NCI-H345 (cell line): ENCODE measurements at regions not wholly inside any gene's neighbourhood (a gene's known extent, or its start where the extent isn't known, plus 50 kb on each side); places are given as distances from the start of the nearest gene placed in this dataset.
"Not testable (repeated sequence)": the region's sequence is repeated elsewhere in the genome, so short reads cannot be mapped to it uniquely, and the experiment has no call there.

Experiments
- DNase-seq: peaks from one replicate; lab custom pipeline; 2025; lab: John Stamatoyannopoulos, UW

- DNase-seq = no peak
These were observed 131.2 kb upstream of the TBX3 start for GRCh38 chr12:114815026-114815795.

DNA sequence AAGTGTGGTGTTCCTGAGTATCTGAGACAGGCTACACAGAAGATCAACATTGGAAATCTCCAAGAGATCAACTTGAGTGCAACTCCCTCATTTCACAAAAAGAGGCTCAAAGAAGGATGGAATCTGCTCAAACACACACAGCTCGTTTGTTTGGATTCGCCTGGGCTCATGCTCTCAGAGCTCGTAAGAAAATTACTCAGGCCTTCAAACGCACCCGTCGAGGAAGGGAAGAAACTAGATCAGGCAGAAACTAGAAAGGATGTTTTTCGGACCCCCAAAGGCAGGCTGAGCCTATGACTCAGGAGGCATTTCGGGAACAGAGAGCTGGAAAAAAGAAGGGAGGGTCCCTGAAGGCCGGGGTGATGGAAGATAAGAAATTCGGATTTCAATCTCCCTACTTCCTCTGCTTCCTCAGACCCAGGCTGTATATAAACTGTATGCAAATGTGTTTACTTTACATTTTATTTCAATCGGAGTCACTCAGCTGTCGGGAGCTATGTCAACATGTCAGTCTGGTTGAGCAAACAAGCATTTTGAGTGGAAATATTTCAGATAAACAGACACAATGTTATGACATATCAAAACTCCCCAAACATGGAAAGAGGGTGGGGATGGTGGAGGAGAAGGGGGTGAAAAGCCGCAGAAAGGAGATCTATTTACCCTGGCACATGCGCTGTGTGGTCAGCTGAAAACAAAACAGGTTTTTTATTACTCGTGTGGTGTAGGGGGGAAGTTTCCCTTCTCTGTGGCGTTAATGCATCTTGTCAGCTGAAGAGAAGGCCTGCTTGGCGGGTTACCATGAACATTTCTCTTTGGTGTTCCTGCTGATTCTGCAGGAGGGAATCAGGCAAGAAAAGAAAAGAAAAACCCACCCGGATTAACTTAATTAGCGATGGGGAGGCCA, 129.1 kb upstream of the TBX3 start:
- DNase-seq = peak; percentile 16

- no peak for DNase-seq
These were observed 128.4 kb upstream of the TBX3 start for GRCh38 chr12:114812384-114812783.

DNA sequence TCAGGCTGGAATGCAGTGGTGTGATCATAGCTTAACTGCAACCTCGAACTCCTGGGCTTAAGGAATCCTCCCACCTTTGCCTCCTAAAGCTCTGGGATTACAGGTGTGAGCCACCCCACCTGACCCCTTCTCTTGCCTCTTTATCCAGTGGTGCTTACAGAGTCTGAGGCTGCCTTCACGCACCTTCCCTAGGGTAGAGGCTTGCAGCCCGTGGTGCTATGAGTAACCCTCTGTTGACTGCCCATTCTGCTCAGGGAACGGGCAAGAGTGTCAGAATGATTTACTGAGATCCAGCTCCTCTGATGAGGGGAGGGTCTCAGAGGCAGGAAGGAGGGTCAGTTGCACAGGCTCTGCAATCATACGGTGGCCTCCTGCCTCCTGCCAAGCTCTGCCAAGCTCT, 125.1 kb upstream of the TBX3 start:
- DNase-seq = no peak

GRCh38 chr12:114801381-114801780, 117.4 kb upstream of the TBX3 start:
- not testable (repeated sequence) for DNase-seq

DNA sequence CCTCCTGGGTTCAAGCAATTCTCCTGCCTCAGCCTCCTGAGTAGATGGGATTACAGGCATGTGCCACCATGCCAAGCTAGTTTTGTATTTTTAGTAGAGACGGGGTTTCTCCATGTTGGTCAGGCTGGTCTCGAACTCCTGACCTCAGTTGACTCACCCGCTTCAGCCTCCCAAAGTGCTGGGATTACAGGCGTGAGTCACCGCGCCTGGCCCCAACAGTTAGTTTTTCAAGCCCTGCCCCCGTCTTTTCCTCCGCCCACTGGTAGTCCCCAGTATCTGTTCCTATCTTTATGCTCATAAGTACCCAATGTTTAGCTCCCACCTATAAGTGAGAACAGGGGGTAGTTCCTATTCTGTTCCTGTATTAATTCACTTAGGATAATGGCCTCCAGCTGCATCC, 116.6 kb upstream of the TBX3 start:
- DNase-seq = not testable (repeated sequence)

DNA sequence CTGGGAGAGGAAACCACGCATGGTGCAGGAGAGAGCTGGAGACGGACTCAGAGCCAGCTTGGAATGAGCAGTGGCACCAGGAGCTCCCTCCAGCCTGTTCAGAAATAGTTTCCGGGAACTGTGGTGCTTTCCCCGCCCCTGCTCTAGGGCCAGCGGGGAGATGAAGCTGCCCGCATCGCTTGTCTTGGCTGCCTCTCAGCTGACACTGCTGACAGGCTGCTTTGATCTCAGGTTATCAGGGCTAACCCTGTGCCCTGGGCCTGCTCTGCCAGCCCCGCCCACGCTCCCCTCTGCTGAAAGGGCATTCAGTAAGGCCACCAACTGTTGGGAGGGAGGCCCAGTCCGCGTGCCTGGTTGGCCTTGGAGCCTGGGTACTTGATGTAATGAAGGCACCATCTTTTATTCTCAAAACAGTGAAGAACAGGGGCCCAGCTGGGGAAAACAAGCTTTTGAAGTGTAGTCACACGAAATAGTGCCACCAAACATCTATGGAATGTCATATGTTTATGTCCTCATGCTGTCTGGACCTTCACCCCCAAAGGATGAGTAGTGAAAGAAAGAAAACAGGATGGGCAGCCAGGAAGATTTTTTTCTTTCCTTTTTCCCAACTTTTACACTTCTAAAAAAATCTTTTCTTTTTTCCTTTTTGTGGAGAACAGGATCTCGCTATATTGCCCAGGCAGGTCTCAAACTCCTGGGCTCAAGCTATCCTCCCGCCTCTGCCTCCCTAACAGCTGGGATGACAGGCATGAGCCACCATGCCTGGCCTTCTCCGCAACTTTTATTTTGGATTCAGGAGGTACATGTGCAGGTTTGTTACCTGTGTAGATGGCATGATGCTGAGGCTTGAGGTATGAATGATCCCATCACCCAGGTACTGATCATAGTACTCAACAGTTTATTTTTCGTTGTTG, 115.9 kb upstream of the TBX3 start:
- no peak for DNase-seq

DNA sequence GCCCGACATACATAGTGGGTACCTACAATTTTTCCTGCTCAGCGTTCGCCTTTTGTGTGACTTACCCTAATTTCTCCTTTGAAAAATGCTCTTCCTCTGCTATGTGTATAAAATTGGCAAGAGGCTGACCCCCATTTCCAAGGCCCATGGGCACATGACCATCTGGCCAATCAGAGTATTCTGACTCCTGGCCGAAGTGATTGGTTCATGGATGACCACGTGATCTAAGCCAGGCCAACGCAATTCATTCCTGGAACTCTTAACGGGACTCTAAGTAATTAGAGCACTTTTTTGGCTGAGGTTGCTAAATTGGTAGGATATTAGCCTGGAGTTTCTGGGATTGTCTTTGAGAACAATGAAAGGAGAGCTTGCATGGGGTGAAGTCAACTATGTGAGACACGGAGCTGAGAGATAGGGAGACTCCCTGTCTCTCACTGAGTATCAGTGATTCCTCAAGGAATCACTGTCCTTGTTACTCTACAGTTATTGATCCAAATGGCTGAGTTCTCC, 110.1 kb upstream of the TBX3 start:
- no peak for DNase-seq

- DNase-seq = no peak
These were observed 106.3 kb upstream of the TBX3 start for GRCh38 chr12:114790276-114790675.

DNA sequence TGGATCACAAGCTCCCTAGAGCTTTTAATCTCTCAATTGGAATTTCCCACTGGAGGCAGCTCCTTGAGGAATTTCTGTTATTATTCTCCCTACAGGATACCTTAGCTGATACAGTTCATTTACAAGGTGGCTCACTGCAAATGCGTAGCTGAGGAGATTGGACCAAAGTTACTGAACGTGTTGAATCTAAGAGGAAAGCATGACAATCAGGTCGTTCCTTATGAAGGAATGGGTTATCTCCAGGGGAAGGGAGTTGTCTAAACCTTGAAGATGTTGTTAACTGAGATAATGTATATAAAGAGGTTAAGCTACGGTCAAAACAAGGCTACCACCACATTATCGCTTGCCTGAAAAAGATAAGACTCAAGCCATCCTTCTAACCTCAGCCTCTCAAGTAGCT, 105.8 kb upstream of the TBX3 start:
- DNase-seq = no peak

DNA sequence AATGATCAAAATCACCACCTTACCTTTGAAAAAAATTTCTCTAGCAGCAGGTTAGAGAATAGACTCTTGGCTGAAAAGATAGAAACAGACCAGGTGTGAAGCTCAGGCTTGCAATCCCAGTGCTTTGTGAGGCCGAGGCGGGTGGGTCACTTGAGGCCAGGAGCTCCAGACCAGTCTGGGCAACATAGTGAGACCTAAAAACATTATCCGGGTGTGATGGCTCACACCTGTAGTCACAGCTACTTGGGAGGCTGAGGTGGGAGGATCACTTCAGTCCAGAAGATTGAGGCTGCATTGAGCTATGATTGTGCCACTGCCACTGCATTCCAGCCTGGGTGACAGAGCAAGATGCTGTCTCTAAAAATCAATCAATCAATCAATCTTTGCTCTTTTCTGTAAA, 105.3 kb upstream of the TBX3 start:
- no peak for DNase-seq

DNA sequence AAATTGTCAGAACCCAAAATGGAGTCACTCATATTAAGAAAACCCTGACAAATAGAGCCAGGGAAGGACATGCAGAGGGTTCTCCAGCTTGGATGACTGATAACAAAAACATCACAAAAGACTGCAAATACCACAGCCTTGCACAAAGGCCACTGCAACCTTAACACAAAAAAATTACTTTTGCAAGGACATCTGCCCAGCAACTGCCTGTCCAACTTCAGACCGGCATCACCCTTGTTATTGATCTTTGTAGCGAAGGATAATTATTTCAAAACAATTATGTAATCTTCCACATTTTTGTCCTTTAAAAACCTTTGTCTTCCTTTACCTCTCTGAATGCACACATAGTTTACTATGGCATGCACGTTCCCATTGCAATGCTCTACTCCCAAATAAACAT, 100.6 kb upstream of the TBX3 start:
- DNase-seq = no peak

DNA sequence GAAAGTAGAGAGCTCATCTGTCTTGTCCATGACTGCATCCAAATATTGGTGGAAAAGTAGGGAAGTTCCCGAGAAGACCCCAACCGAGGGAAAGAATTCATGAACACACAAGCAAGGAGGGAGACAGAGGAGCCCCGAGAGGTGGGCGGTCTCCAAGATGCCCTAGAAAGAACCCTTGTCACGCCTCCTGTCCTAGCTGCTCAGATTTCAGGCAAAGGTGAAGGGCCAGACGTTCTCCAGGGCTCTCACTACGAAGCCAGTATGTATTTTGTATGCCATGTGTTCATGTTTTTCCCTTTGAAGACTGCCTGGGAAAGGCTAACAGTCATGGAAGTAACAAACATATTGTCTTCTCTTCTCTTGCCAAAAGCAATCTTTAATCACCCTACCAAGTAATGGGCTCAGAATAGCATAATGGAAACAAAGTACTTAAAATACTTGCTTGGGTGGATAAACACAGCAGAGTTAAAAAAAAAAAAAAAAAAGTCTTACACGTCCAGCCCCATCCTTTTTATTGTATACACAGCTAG, 99.2 kb upstream of the TBX3 start:
- no peak for DNase-seq

- DNase-seq = no peak
These were observed 96.9 kb upstream of the TBX3 start for GRCh38 chr12:114780746-114781399.

GRCh38 chr12:114779647-114780046, 95.7 kb upstream of the TBX3 start:
- DNase-seq = no peak

- DNase-seq = no peak
These were observed 95.2 kb upstream of the TBX3 start for GRCh38 chr12:114779186-114779585.

GRCh38 chr12:114776731-114777442, 92.9 kb upstream of the TBX3 start:
- DNase-seq = no peak

DNA sequence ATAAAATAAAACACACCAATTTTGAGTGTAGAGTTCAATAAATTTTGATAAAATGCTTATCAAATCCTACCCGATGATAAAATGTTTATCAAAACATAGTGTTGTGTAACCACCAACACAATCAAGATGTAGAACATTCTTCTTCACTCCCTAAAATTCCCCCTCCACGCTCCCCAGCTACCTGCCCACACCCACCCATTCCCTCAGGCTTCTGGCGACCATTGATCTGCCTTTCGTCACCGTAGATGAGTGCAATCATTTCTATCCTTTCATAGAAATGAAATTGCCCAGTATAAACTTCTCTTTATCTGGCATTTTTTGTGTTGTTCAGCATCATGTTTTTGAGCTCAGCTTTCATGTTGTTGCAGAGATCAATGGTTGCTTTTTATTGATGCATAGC, 90.7 kb upstream of the TBX3 start:
- no peak for DNase-seq

DNA sequence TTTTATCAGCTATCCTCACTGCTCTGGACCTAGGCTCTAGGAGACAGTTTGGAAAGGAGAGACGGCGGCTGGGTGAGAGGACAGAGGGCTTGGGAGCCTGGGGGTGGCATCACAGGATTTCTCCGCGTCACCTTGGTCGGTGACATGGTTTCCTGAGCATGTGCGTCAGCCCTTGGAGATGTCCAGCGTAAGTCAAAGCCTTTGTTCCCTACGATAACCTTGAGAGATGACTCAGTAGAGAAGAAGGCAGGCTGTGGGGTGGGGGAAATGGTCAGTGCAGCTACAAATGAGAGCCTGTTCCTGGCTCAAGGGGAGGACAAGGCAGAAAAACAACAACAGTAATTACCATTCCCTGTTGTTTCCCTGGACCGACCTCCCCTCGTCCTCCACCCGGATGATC, 90.2 kb upstream of the TBX3 start:
- DNase-seq = no peak

DNA sequence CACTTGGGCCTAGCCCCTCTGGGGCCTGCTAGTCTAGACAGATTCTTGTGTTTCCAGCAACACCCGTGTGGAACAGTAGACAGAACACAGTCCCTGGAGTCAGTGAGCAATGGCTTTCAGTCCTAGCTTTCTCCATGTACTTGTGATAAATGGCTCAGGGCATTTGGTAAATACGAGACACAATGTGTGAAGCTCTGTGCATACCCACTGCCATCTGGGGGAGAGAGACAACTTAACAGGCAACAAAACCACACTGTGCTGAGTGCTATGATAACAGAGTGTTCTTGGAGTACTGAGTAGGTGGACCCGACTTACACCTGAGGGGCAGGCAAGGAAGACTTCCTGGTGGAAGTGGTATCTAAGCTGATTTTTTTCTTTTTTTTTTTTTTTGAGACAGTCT, 86.3 kb upstream of the TBX3 start:
- DNase-seq = no peak

- DNase-seq = no peak
These were observed 85.7 kb upstream of the TBX3 start for GRCh38 chr12:114769634-114770033.
